WTC11 (cell line): ENCODE measurements at regions not wholly inside any gene's neighbourhood (a gene's known extent, or its start where the extent isn't known, plus 50 kb on each side); places are given as distances from the start of the nearest gene placed in this dataset.

Experiments used
- ATAC-seq: fragments of 200-7000 bp; cut with Tn5 transposase; 2 replicates; pipeline ENCODE4 v1.10.0; 2021; ENCODE audit warnings: mild to moderate bottlenecking, moderate library complexity
- CTCF ChIA-PET: fragments of 300-600 bp; sonication (Branson Sonifier 250); formaldehyde crosslinking; loops from one replicate; lab custom pipeline; 2021; ENCODE audit warnings: antibody characterized with exemption; lab: Charles Lee
- POLR2A ChIA-PET: fragments of 350-600 bp; sonication (Branson Sonifier 250); formaldehyde crosslinking; loops from one replicate; lab custom pipeline; 2021; ENCODE audit warnings: antibody characterized with exemption; lab: Charles Lee
- DNase-seq: peaks from one replicate; pipeline ENCODE4 v3.0.0; 2021; ENCODE audit warnings: low spot score
- H3K27ac Mint-ChIP-seq: 2 replicates; pipeline ENCODE4 v1.8.0; 2021; ENCODE audit warnings: mixed read lengths
- H3K27me3 Mint-ChIP-seq: 2 replicates; pipeline ENCODE4 v1.8.0; 2021; ENCODE audit warnings: low read depth, mild to moderate bottlenecking, moderate library complexity, mixed read lengths
- H3K36me3 Mint-ChIP-seq: 2 replicates; pipeline ENCODE4 v1.8.0; 2021; ENCODE audit warnings: mixed read lengths
- H3K4me1 Mint-ChIP-seq: 2 replicates; pipeline ENCODE4 v1.8.0; 2022; ENCODE audit warnings: mixed read lengths
- H3K4me3 Mint-ChIP-seq: 2 replicates; pipeline ENCODE4 v1.8.0; 2021; ENCODE audit warnings: mild to moderate bottlenecking, moderate library complexity, mixed read lengths
- H3K9me3 Mint-ChIP-seq: 2 replicates; pipeline ENCODE4 v1.8.0; 2021; ENCODE audit warnings: mixed read lengths
- ETV6 ChIP-seq: sonication (generic); formaldehyde crosslinking; IDR thresholded peaks from 2 replicates; pipeline ENCODE4 v1.8.1; 2022; ENCODE audit warnings: mild to moderate bottlenecking, missing genetic modification reagents
- IRF2 ChIP-seq: sonication (generic); formaldehyde crosslinking; IDR thresholded peaks from 2 replicates; pipeline ENCODE4 v1.8.0; 2022; ENCODE audit warnings: low read depth, missing genetic modification reagents, borderline replicate concordance
- JAZF1 ChIP-seq: fragments of 250-450 bp; sonication (Bioruptor Pico); IDR thresholded peaks from 2 replicates; pipeline ENCODE4 v1.9.0; 2021; ENCODE audit warnings: moderate library complexity, mild to moderate bottlenecking, inconsistent platforms
- KAT7 ChIP-seq: sonication (generic); formaldehyde crosslinking; IDR thresholded peaks from 2 replicates; pipeline ENCODE4 v1.8.1; 2023; ENCODE audit warnings: missing genetic modification reagents, mild to moderate bottlenecking, borderline replicate concordance
- MAX ChIP-seq: sonication (generic); formaldehyde crosslinking; IDR thresholded peaks from 2 replicates; pipeline ENCODE4 v1.8.0; 2022; ENCODE audit warnings: mild to moderate bottlenecking, missing genetic modification reagents
- RELA ChIP-seq: sonication (generic); formaldehyde crosslinking; IDR thresholded peaks from 2 replicates; pipeline ENCODE4 v1.8.1; 2022; ENCODE audit warnings: missing genetic modification reagents, mild to moderate bottlenecking, borderline replicate concordance
- USF1 ChIP-seq: sonication (generic); formaldehyde crosslinking; IDR thresholded peaks from 2 replicates; pipeline ENCODE4 v1.8.0; 2022; ENCODE audit warnings: mild to moderate bottlenecking, missing genetic modification reagents
- ZNF671 ChIP-seq: fragments of 250-450 bp; sonication (Bioruptor Pico); IDR thresholded peaks from 2 replicates; pipeline ENCODE4 v1.8.0; 2021; ENCODE audit warnings: mild to moderate bottlenecking
- TF ChIP-seq, protein P1 (sequence below): sonication (generic); formaldehyde crosslinking; IDR thresholded peaks from 2 replicates; pipeline ENCODE4 v1.8.0; 2022; ENCODE audit warnings: missing genetic modification reagents
- TF ChIP-seq, protein P2 (sequence below): sonication (generic); formaldehyde crosslinking; IDR thresholded peaks from 2 replicates; pipeline ENCODE4 v1.8.1; 2022; ENCODE audit warnings: mild to moderate bottlenecking, moderate library complexity, missing genetic modification reagents
- TF ChIP-seq, protein P3 (sequence below): sonication (generic); formaldehyde crosslinking; conservative IDR thresholded peaks from 2 replicates; pipeline ENCODE4 v1.8.1; 2022; ENCODE audit warnings: mild to moderate bottlenecking, missing genetic modification reagents
- TF ChIP-seq, protein P4 (sequence below): sonication (generic); formaldehyde crosslinking; IDR thresholded peaks from 2 replicates; pipeline ENCODE4 v1.8.1; 2022; ENCODE audit warnings: low read depth, missing genetic modification reagents, borderline replicate concordance
- TF ChIP-seq, protein P5 (sequence below): fragments of 200-600 bp; IDR thresholded peaks from 2 replicates; pipeline ENCODE4 v1.8.0; 2022; ENCODE audit warnings: antibody characterized with exemption

DNA sequence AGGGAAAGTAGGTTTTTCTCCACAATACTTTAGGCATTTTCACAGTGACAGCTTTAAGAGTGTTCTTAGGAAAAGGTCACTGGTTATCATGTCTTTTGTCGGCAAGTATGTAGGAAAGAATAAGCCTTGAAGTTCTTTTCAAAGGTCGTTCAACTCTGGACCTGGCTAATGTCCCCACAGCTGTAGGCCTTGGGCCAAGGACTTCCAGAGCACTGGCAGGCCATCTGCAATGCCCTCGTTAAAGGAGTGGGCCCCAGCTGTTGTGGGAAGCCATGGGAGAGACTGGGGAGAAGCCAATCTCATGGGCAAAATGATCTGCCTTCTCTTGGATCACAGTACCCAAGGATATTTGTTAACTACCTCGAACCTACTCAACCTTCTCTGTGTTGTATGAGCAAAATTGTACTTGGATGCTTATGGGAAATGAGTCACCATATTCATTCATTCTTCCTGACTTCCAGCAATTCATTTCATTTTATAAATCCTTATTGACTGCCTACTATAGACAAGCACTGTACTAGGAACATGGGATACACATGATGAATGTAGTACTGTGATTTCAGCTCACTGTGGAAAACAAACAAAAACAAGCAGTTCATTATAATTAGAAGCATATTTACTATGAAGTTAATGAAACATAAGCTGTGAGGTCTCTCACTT lies 141.1 kb upstream of the KIT start (continued):
- TF ChIP-seq, protein P1, sequence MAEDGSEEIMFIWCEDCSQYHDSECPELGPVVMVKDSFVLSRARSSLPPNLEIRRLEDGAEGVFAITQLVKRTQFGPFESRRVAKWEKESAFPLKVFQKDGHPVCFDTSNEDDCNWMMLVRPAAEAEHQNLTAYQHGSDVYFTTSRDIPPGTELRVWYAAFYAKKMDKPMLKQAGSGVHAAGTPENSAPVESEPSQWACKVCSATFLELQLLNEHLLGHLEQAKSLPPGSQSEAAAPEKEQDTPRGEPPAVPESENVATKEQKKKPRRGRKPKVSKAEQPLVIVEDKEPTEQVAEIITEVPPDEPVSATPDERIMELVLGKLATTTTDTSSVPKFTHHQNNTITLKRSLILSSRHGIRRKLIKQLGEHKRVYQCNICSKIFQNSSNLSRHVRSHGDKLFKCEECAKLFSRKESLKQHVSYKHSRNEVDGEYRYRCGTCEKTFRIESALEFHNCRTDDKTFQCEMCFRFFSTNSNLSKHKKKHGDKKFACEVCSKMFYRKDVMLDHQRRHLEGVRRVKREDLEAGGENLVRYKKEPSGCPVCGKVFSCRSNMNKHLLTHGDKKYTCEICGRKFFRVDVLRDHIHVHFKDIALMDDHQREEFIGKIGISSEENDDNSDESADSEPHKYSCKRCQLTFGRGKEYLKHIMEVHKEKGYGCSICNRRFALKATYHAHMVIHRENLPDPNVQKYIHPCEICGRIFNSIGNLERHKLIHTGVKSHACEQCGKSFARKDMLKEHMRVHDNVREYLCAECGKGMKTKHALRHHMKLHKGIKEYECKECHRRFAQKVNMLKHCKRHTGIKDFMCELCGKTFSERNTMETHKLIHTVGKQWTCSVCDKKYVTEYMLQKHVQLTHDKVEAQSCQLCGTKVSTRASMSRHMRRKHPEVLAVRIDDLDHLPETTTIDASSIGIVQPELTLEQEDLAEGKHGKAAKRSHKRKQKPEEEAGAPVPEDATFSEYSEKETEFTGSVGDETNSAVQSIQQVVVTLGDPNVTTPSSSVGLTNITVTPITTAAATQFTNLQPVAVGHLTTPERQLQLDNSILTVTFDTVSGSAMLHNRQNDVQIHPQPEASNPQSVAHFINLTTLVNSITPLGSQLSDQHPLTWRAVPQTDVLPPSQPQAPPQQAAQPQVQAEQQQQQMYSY (CRISPR knock-in tag): no peak
- TF ChIP-seq USF1 (CRISPR knock-in tag) (no peak), IRF2 (CRISPR knock-in tag) (no peak)
- TF ChIP-seq, protein P2, sequence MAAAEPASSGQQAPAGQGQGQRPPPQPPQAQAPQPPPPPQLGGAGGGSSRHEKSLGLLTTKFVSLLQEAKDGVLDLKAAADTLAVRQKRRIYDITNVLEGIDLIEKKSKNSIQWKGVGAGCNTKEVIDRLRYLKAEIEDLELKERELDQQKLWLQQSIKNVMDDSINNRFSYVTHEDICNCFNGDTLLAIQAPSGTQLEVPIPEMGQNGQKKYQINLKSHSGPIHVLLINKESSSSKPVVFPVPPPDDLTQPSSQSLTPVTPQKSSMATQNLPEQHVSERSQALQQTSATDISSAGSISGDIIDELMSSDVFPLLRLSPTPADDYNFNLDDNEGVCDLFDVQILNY (CRISPR knock-in tag): no peak

DNA sequence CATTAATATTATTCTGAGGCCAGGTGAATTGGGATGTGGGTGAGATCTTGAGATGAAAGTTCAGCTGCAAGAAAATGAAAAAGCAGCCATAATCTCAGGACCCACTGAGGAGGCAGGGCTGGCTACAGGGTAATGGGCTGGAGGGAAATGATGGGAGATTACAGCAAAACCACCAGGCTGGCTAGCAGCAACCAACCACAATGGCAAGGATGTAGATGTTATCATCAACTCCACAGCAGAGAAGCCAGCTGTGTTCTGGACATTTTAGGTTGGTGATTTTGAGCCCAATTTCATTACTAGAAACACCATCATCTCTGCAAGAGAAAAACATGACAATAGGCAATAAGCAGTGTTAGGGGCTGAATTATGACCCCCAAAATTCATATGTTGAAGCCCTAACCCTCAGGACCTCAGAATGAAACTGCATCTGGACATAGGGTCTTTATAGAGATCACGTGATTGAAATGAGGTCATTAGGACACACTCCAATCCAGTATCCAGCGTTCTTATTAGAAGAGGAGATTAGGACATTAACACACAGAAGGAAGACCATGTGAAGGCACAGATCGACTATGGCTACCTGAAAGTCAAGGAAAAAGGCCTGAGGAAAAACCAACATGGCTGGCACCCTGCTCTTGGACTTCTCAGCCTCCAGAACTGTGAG lies 139.8 kb upstream of the KIT start:
- H3K36me3 Mint-ChIP-seq: no peaks in the 10 kb centered on the region; the same call in 1 of the 2 replicates
- ChIA-PET POLR2A (no interaction called here), CTCF (interaction anchor here (0.7 kb wide), 1 partner anchor 10 kb away, joined by 3 read pairs; no protein-coding TSS in a partner anchor)
- peaks cover 9% of the 10 kb centered on the region for H3K4me1 Mint-ChIP-seq
- H3K4me3 Mint-ChIP-seq: no peak overlapping the region
- DNase-seq (no peak), ATAC-seq (no peak)
- peaks cover 23% of the 10 kb centered on the region for H3K9me3 Mint-ChIP-seq
- H3K27ac Mint-ChIP-seq: no peak overlapping the region
- H3K27me3 Mint-ChIP-seq: no peaks in the 10 kb centered on the region
- no peak for TF ChIP-seq ZNF671
- TF ChIP-seq, protein P3, sequence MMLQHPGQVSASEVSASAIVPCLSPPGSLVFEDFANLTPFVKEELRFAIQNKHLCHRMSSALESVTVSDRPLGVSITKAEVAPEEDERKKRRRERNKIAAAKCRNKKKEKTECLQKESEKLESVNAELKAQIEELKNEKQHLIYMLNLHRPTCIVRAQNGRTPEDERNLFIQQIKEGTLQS (CRISPR knock-in tag): no peak
- TF ChIP-seq, protein P4, sequence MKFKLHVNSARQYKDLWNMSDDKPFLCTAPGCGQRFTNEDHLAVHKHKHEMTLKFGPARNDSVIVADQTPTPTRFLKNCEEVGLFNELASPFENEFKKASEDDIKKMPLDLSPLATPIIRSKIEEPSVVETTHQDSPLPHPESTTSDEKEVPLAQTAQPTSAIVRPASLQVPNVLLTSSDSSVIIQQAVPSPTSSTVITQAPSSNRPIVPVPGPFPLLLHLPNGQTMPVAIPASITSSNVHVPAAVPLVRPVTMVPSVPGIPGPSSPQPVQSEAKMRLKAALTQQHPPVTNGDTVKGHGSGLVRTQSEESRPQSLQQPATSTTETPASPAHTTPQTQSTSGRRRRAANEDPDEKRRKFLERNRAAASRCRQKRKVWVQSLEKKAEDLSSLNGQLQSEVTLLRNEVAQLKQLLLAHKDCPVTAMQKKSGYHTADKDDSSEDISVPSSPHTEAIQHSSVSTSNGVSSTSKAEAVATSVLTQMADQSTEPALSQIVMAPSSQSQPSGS (CRISPR knock-in tag): no peak
- TF ChIP-seq RELA (CRISPR knock-in tag): no peak
- TF ChIP-seq KAT7 (CRISPR knock-in tag): no peak
- TF ChIP-seq, protein P5, sequence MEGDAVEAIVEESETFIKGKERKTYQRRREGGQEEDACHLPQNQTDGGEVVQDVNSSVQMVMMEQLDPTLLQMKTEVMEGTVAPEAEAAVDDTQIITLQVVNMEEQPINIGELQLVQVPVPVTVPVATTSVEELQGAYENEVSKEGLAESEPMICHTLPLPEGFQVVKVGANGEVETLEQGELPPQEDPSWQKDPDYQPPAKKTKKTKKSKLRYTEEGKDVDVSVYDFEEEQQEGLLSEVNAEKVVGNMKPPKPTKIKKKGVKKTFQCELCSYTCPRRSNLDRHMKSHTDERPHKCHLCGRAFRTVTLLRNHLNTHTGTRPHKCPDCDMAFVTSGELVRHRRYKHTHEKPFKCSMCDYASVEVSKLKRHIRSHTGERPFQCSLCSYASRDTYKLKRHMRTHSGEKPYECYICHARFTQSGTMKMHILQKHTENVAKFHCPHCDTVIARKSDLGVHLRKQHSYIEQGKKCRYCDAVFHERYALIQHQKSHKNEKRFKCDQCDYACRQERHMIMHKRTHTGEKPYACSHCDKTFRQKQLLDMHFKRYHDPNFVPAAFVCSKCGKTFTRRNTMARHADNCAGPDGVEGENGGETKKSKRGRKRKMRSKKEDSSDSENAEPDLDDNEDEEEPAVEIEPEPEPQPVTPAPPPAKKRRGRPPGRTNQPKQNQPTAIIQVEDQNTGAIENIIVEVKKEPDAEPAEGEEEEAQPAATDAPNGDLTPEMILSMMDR: no peak
- TF ChIP-seq, protein P1 (CRISPR knock-in tag): no peak
- TF ChIP-seq ETV6 (CRISPR knock-in tag): no peak
- TF ChIP-seq MAX (CRISPR knock-in tag): no peak
- TF ChIP-seq JAZF1 (CRISPR knock-in tag): no peak
